Neural progenitor cell (in vitro differentiated cells): ENCODE measurements at regions not wholly inside any gene's neighbourhood (a gene's known extent, or its start where the extent isn't known, plus 50 kb on each side); places are given as distances from the start of the nearest gene placed in this dataset.

Experiments
- EZH2 ChIP-seq: fragments of 200-600 bp; sonication (generic); IDR thresholded peaks from 2 replicates; pipeline ENCODE4 v1.6.1; 2017; ENCODE audit warnings: antibody characterized with exemption, mild to moderate bottlenecking, moderate library complexity
- TF ChIP-seq, protein P1 (sequence below): fragments of 200-600 bp; sonication (generic); IDR thresholded peaks from 2 replicates; pipeline ENCODE4 v1.5.1; 2017; ENCODE audit warnings: antibody characterized with exemption, mild to moderate bottlenecking

DNA sequence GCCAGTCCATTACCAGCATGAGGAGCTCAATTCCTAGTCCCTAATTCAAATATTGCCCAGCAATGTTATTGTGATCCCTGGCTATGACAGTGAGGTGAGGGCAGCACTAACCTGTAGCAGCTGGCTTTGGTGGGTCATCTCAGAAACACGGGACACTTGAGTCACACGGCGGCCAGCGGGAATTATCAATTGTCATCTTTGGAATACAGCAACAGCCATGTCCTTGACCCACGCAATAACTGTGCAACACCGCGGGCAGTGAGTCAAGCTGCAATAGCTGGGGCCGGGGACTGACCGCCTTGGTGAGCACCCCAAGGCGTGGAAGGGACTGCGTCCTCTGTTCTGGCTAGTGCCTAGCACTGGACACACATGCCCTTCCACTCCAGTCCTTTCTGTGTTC is 62.5 kb upstream of the ALDH1B1 start:
- TF ChIP-seq, protein P1, sequence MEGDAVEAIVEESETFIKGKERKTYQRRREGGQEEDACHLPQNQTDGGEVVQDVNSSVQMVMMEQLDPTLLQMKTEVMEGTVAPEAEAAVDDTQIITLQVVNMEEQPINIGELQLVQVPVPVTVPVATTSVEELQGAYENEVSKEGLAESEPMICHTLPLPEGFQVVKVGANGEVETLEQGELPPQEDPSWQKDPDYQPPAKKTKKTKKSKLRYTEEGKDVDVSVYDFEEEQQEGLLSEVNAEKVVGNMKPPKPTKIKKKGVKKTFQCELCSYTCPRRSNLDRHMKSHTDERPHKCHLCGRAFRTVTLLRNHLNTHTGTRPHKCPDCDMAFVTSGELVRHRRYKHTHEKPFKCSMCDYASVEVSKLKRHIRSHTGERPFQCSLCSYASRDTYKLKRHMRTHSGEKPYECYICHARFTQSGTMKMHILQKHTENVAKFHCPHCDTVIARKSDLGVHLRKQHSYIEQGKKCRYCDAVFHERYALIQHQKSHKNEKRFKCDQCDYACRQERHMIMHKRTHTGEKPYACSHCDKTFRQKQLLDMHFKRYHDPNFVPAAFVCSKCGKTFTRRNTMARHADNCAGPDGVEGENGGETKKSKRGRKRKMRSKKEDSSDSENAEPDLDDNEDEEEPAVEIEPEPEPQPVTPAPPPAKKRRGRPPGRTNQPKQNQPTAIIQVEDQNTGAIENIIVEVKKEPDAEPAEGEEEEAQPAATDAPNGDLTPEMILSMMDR = no peak
- no peak for TF ChIP-seq EZH2
